GM18507 (cell line): ENCODE measurements at regions not wholly inside any gene's neighbourhood (a gene's known extent, or its start where the extent isn't known, plus 50 kb on each side); places are given as distances from the start of the nearest gene placed in this dataset.

ENCODE experiments used
- DNase-seq: peaks from one replicate; pipeline ENCODE4 v3.0.0; 2011; ENCODE audit warnings: low read depth; ENCODE audit not compliant: insufficient read length; ENCODE audit errors: extremely low spot score
- FAIRE-seq: peaks from 2 replicates; lab custom pipeline; 2011; peaks lifted over from hg19 to GRCh38; lab: Jason Lieb, UNC

DNA sequence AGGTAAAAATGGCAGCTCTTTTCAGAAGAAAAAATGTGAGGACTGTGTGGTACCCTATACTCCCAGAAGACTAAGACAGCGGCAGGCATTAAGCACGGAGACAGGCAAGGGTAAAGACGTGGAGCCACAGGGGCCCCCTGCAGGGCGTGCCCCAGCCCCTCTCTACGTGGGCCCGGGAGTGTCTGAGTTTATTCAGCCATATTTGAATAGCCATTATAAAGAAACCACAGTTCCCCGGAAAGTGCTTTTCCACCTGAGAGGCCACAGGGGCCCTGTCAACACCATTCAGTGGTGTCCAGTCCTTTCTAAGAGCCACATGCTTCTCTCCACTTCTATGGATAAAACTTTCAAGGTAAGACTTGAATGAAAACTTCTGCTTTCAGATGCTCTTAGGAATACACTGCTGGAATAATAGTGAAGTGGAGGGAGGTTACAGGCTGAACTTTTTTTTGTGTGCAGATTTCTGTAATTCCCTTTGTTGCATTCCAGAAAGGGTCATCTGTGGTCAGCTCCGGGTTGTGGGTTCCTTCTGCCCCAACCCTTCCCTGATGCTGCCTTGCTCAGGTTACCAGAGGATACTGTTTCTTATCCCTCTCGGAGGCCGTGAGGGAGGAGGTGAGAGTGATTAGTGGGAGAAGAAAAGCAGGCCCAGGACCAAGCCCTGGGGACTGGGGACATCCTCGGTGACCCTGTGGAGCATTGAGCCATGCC, 58.4 kb downstream of the SLC25A47 start:
- FAIRE-seq = no peak
- DNase-seq = no peak

- FAIRE-seq (no peak), DNase-seq (no peak)
Measured at GRCh38 chr14:100382106-100382455, 58.9 kb downstream of the SLC25A47 start.

GRCh38 chr14:100383727-100384158, 60.6 kb downstream of the SLC25A47 start:
- no peak for DNase-seq
- peak; percentile 72 for FAIRE-seq

- FAIRE-seq = no peak
- no peak for DNase-seq
Measured at GRCh38 chr14:100384277-100384676, 61.1 kb downstream of the SLC25A47 start.

- FAIRE-seq = no peak
- no peak for DNase-seq
Measured at GRCh38 chr14:100384819-100385813, 62.0 kb downstream of the SLC25A47 start.

DNA sequence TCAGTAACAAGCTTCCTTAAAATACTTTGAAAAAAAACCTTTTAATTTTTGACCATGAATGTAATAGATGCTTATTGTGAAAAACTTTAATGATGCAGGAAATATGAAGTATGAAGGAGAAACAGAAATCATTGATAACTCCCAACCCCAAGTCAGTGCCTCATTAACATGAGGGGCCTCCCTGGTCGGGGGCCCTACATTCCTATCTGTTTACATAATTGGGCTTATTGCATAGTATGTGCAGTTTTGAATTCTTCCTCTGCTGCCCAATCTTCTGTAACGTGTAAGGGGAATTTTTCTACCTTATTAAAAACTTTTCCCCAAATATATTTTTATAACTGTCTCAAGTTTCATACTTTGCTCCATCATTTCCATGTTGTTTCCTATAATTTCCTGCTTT, 63.0 kb downstream of the SLC25A47 start:
- FAIRE-seq (no peak), DNase-seq (no peak)

GRCh38 chr14:100386846-100387245, 63.7 kb downstream of the SLC25A47 start:
- no peak for DNase-seq
- no peak for FAIRE-seq

GRCh38 chr14:100387450-100387849, 64.3 kb downstream of the SLC25A47 start:
- FAIRE-seq (no peak), DNase-seq (no peak)

- DNase-seq = no peak
- FAIRE-seq = no peak
Measured at GRCh38 chr14:100388103-100389054, 65.2 kb downstream of the SLC25A47 start.

DNA sequence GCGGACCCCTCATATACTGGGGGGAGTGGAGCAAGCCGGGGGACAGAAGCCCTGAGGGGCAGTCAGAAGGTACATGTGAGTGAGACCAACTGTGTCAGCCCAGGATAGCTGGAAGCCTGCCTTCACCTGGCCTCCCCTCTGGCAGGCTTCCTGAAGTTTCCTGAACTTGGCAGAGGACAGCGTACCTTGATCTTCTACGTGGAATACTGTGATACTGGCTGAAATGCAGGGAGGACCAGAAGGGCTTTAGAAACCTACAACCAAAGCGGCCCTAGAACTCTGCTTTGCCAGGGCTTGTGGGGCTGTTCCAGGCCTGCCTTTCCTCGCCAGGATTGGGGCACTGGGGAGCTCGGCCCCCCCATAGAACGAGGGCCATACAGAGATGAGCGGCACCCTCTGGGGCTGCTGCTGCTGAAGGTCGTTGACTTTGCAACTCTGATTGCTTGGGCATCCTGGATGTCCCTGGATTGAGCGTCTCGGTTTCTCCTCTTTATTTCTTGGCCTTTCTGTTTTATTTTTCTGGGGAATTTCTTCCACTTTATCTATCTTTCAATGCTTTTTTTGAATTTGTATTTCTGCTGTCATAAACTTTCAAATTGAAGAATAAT, 66.5 kb downstream of the SLC25A47 start:
- DNase-seq (no peak), FAIRE-seq (no peak)

GRCh38 chr14:100391173-100391572, 68.0 kb downstream of the SLC25A47 start:
- DNase-seq (no peak), FAIRE-seq (no peak)

DNA sequence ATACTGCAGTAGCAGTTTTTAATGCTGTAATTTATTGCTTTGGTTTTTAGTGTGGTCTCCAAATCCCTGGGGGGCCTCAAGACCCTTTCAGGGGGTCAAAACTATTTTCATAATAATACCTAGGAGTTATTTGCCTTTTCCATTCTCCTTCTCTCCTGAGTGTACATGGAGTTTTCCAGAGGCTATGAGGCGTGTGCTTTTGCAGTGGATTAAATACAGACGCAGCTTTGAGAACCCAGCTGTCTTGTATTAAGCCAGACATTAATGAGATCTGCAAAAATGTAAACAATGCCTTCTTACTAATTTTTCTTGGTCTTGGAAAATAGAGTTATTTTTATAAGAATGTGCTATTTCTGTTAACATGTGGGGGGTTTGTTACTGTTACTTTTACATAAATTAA, 68.6 kb downstream of the SLC25A47 start:
- FAIRE-seq = no peak
- no peak for DNase-seq

GRCh38 chr14:100392356-100392755, 69.2 kb downstream of the SLC25A47 start:
- no peak for FAIRE-seq
- DNase-seq = no peak

GRCh38 chr14:100393362-100393761, 70.2 kb downstream of the SLC25A47 start:
- no peak for FAIRE-seq
- no peak for DNase-seq

- DNase-seq = no peak
- FAIRE-seq = no peak
Measured at GRCh38 chr14:100393906-100394732, 71.0 kb downstream of the SLC25A47 start.

- FAIRE-seq = no peak
Measured at GRCh38 chr14:100394886-100395672, 71.9 kb downstream of the SLC25A47 start.

GRCh38 chr14:100396266-100396795, 73.2 kb downstream of the SLC25A47 start:
- no peak for DNase-seq
- no peak for FAIRE-seq

More at GRCh38 chr14:100394886-100395672, 71.9 kb downstream of the SLC25A47 start:
- no peak for DNase-seq
